Mammary epithelial cell (primary cell): ENCODE measurements at regions not wholly inside any gene's neighbourhood (a gene's known extent, or its start where the extent isn't known, plus 50 kb on each side); places are given as distances from the start of the nearest gene placed in this dataset.

ENCODE experiments used
- CTCF ChIP-seq, 2 donors: IDR thresholded peaks in 1 of 2; conservative IDR thresholded peaks in 1 of 2; 2 replicates each; pipeline ENCODE4 v1.5.1; 2011 to 2012; ENCODE audit warnings: inconsistent platforms in 2 of 2, low read length in 2 of 2, mild to moderate bottlenecking in 2 of 2, control low read depth in 1 of 2, low read depth in 1 of 2; ENCODE audit not compliant: insufficient read depth in 1 of 2; ENCODE audit errors: extremely low read depth in 1 of 2
- EZH2 ChIP-seq: IDR thresholded peaks from 2 replicates; pipeline ENCODE4 v1.6.1; 2012; ENCODE audit warnings: low read length, inconsistent platforms, borderline replicate concordance

DNA sequence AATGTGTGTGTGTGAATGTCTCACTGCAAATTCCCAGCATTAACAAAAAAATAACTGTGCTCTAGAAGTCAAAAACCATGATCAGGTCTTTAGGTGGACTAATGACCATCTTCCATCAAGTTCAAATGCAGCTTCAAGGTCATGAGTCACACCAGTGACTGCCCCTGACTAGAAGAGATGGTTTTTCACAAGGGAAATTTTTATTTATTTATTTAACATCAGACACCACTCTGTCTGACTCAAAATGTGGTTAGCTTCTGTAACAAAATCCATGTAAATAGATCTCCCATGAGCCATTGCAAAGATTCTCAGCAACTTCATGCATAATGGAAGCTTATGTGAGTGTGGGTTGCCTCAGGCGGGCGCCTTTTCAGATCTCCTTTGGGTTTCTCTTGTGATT, 219.2 kb downstream of the KIT start:
- TF ChIP-seq CTCF (conservative IDR thresholded peaks at IDR 0.05 in 1 of 2, IDR thresholded peaks at IDR 0.05 in 1 of 2; ENCODE audit: extremely low read depth in 1 of 2, insufficient read depth in 1 of 2, low read depth in 1 of 2, low read length in 2 of 2) (no peak), EZH2 (no peak)
